ENCODE measurements at regions not wholly inside any gene's neighbourhood (a gene's known extent, or its start where the extent isn't known, plus 50 kb on each side); places are given as distances from the start of the nearest gene placed in this dataset.

DNA sequence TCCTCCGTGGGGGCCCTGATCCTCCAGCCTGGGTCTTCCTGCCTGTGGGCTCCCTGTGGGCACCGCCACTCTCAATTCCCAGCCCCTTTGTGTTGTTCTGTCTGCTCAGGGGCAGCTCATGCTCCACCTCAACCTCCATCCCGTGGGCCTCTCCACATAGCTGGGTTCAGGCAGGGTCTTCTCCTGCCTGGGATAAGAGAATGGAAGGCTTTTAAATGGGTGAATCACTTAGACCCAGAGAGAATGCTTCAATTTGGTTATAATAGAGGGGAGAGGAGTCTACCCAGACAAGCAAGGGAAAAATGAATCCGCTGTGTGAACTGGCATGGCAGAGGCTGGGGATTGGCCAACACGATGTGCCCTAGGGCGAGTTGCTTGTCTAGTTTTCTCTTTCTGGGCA is 138.4 kb upstream of the MYCN start:
- TF ChIP-seq, protein P1, sequence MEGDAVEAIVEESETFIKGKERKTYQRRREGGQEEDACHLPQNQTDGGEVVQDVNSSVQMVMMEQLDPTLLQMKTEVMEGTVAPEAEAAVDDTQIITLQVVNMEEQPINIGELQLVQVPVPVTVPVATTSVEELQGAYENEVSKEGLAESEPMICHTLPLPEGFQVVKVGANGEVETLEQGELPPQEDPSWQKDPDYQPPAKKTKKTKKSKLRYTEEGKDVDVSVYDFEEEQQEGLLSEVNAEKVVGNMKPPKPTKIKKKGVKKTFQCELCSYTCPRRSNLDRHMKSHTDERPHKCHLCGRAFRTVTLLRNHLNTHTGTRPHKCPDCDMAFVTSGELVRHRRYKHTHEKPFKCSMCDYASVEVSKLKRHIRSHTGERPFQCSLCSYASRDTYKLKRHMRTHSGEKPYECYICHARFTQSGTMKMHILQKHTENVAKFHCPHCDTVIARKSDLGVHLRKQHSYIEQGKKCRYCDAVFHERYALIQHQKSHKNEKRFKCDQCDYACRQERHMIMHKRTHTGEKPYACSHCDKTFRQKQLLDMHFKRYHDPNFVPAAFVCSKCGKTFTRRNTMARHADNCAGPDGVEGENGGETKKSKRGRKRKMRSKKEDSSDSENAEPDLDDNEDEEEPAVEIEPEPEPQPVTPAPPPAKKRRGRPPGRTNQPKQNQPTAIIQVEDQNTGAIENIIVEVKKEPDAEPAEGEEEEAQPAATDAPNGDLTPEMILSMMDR (IDR thresholded peaks at IDR 0.05 in 8 of 11, conservative IDR thresholded peaks at IDR 0.05 in 3 of 11), result no peak
- no peak for TF ChIP-seq POLR2A (IDR thresholded peaks at IDR 0.05)

All from spleen (tissue), 7 donors.